Astrocyte (in vitro differentiated cells and primary cell): ENCODE measurements at regions not wholly inside any gene's neighbourhood (a gene's known extent, or its start where the extent isn't known, plus 50 kb on each side); places are given as distances from the start of the nearest gene placed in this dataset.

Experiments
- DNase-seq: peaks from one replicate; pipeline ENCODE4 v3.0.0-alpha.2; 2010; ENCODE audit warnings: low read depth
- FAIRE-seq: peaks from 2 replicates; lab custom pipeline; 2011; peaks lifted over from hg19 to GRCh38; lab: Jason Lieb, UNC
- H2AFZ ChIP-seq: 2 replicates; pipeline ENCODE4 v1.6.0; 2012; ENCODE audit warnings: low read depth, low read length, inconsistent platforms
- H3K27ac ChIP-seq: 2 replicates; pipeline ENCODE4 v1.5.1; 2011; ENCODE audit warnings: low read depth, low read length, inconsistent platforms
- H3K27me3 ChIP-seq: 2 replicates; pipeline ENCODE4 v1.6.0; 2011; ENCODE audit warnings: low read length, inconsistent platforms; ENCODE audit not compliant: insufficient read depth
- H3K36me3 ChIP-seq: 2 replicates; pipeline ENCODE4 v1.5.1; 2011; ENCODE audit warnings: low read length, inconsistent platforms; ENCODE audit not compliant: insufficient read depth
- H3K4me1 ChIP-seq: 2 replicates; pipeline ENCODE4 v1.5.1; 2011; ENCODE audit warnings: low read length, inconsistent platforms; ENCODE audit not compliant: insufficient read depth
- H3K4me2 ChIP-seq: 2 replicates; pipeline ENCODE4 v1.6.0; 2012; ENCODE audit warnings: low read length, inconsistent platforms
- H3K4me3 ChIP-seq: 2 replicates; pipeline ENCODE4 v1.5.1; 2011; ENCODE audit warnings: low read depth, mild to moderate bottlenecking, low read length, inconsistent platforms; ENCODE audit not compliant: insufficient read depth
- H3K79me2 ChIP-seq: 2 replicates; pipeline ENCODE4 v1.6.0; 2012; ENCODE audit warnings: mild to moderate bottlenecking, low read length, inconsistent platforms; ENCODE audit not compliant: insufficient read depth
- H3K9ac ChIP-seq: 2 replicates; pipeline ENCODE4 v1.6.0; 2012; ENCODE audit warnings: mild to moderate bottlenecking, low read length, inconsistent platforms
- H3K9me3 ChIP-seq: 2 replicates; pipeline ENCODE4 v1.5.1; 2012; ENCODE audit warnings: low read depth, mild to moderate bottlenecking, low read length, inconsistent platforms; ENCODE audit not compliant: insufficient read depth
- H4K20me1 ChIP-seq: 2 replicates; pipeline ENCODE4 v1.6.0; 2012; ENCODE audit warnings: low read length, inconsistent platforms; ENCODE audit not compliant: insufficient read depth
- H3K27ac Mint-ChIP-seq: one replicate; pipeline ENCODE4 v1.8.0; 2021; ENCODE audit warnings: mild to moderate bottlenecking, mixed read lengths; ENCODE audit not compliant: unreplicated experiment
- H3K27me3 Mint-ChIP-seq: one replicate; pipeline ENCODE4 v1.8.0; 2021; ENCODE audit warnings: low read depth, mixed read lengths; ENCODE audit not compliant: unreplicated experiment
- H3K36me3 Mint-ChIP-seq: one replicate; pipeline ENCODE4 v1.8.0; 2021; ENCODE audit warnings: low read depth, mixed read lengths; ENCODE audit not compliant: unreplicated experiment
- H3K4me1 Mint-ChIP-seq: one replicate; pipeline ENCODE4 v1.8.0; 2021; ENCODE audit warnings: low read depth, mixed read lengths; ENCODE audit not compliant: unreplicated experiment
- H3K4me3 Mint-ChIP-seq: one replicate; pipeline ENCODE4 v1.8.0; 2021; ENCODE audit warnings: mild to moderate bottlenecking, moderate library complexity, mixed read lengths; ENCODE audit not compliant: unreplicated experiment
- H3K9me3 Mint-ChIP-seq: one replicate; pipeline ENCODE4 v1.8.0; 2021; ENCODE audit warnings: mild to moderate bottlenecking, mixed read lengths; ENCODE audit not compliant: unreplicated experiment
- CTCF ChIP-seq: IDR thresholded peaks from 2 replicates; pipeline ENCODE4 v1.5.1; 2011; ENCODE audit warnings: low read depth, mild to moderate bottlenecking, inconsistent platforms, low read length, moderate library complexity; ENCODE audit not compliant: insufficient read depth
- EZH2 ChIP-seq: IDR thresholded peaks from 2 replicates; pipeline ENCODE4 v1.6.1; 2012; ENCODE audit warnings: mild to moderate bottlenecking, low read length, inconsistent platforms; ENCODE audit not compliant: insufficient read depth

GRCh38 chr5:39846144-39846543 lies 421.4 kb upstream of the DAB2 start:
- H3K9me3 Mint-ChIP-seq: no peaks in the 10 kb centered on the region
- H3K4me1 Mint-ChIP-seq: no peaks in the 10 kb centered on the region
- no peaks in the 10 kb centered on the region for H3K27me3 Mint-ChIP-seq
- DNase-seq (no peak), FAIRE-seq (no peak)
- TF ChIP-seq CTCF: no peak
- no peak for TF ChIP-seq EZH2
- Histone ChIP-seq H3K27ac (no peak overlapping the region), H3K36me3 (no peaks in the 10 kb centered on the region), H2AFZ (no peak overlapping the region), H3K9me3 (no peaks in the 10 kb centered on the region), H3K79me2 (no peaks in the 10 kb centered on the region), H4K20me1 (no peaks in the 10 kb centered on the region), H3K4me2 (no peak overlapping the region), H3K4me3 (no peak overlapping the region), H3K9ac (no peak overlapping the region), H3K4me1 (no peaks in the 10 kb centered on the region), H3K27me3 (no peaks in the 10 kb centered on the region)
- no peaks in the 10 kb centered on the region for H3K36me3 Mint-ChIP-seq
- H3K27ac Mint-ChIP-seq: no peak overlapping the region
- no peak overlapping the region for H3K4me3 Mint-ChIP-seq

DNA sequence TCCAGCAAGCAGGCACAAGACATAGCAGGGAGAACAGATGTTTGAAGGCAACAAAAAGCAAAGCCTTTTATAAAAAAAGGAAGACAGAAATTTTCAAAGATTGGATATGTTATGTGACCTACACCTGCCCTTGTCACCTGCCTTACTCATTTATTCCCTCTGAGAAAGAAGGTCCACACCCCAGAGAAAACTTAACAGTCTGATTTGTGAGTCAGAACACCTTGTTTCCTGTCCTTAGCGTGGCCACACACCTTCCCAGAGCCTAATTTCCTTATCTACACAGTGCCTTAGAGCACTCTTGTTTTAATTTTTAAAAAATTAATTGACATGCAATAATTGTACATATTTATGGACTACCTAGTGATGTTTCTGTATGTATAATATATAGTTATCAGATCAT lies 419.0 kb upstream of the DAB2 start:
- no peaks in the 10 kb centered on the region for H3K27me3 Mint-ChIP-seq
- Histone ChIP-seq H4K20me1 (no peaks in the 10 kb centered on the region), H3K27ac (no peak overlapping the region), H3K4me1 (no peaks in the 10 kb centered on the region), H3K36me3 (no peaks in the 10 kb centered on the region), H2AFZ (no peak overlapping the region), H3K27me3 (no peaks in the 10 kb centered on the region), H3K4me2 (no peak overlapping the region), H3K4me3 (no peak overlapping the region), H3K9me3 (no peaks in the 10 kb centered on the region), H3K79me2 (no peaks in the 10 kb centered on the region), H3K9ac (no peak overlapping the region)
- TF ChIP-seq CTCF (no peak), EZH2 (no peak)
- FAIRE-seq (no peak), DNase-seq (no peak)
- no peak overlapping the region for H3K27ac Mint-ChIP-seq
- peaks cover 9% of the 10 kb centered on the region for H3K9me3 Mint-ChIP-seq
- H3K36me3 Mint-ChIP-seq: no peaks in the 10 kb centered on the region
- H3K4me1 Mint-ChIP-seq: no peaks in the 10 kb centered on the region
- no peak overlapping the region for H3K4me3 Mint-ChIP-seq

GRCh38 chr5:39835371-39835770 lies 410.6 kb upstream of the DAB2 start:
- Histone ChIP-seq H3K4me2 (no peak overlapping the region), H3K4me1 (no peaks in the 10 kb centered on the region)
- TF ChIP-seq EZH2 (no peak), CTCF (no peak)

More at GRCh38 chr5:39835371-39835770, 410.6 kb upstream of the DAB2 start:
- Histone ChIP-seq H3K27ac (no peak overlapping the region), H3K9me3 (no peaks in the 10 kb centered on the region), H3K9ac (no peak overlapping the region), H2AFZ (no peak overlapping the region), H3K36me3 (no peaks in the 10 kb centered on the region), H3K79me2 (no peaks in the 10 kb centered on the region), H3K27me3 (no peaks in the 10 kb centered on the region), H3K4me3 (no peak overlapping the region), H4K20me1 (no peaks in the 10 kb centered on the region)
- Mint-ChIP-seq H3K36me3 (no peaks in the 10 kb centered on the region), H3K4me1 (peaks cover 8% of the 10 kb centered on the region), H3K27me3 (no peaks in the 10 kb centered on the region), H3K27ac (peak overlapping the region; percentile 29), H3K9me3 (peaks cover 9% of the 10 kb centered on the region), H3K4me3 (no peak overlapping the region)
- FAIRE-seq: no peak
- DNase-seq: no peak
